DOHH2 (cell line): ENCODE measurements at regions not wholly inside any gene's neighbourhood (a gene's known extent, or its start where the extent isn't known, plus 50 kb on each side); places are given as distances from the start of the nearest gene placed in this dataset.

ENCODE experiments used
- CTCF ChIP-seq: fragments of 200-600 bp; sonication (generic); IDR thresholded peaks from one replicate; pipeline ENCODE4 v1.5.1; 2014; ENCODE audit warnings: antibody characterized with exemption, mild to moderate bottlenecking, low read depth, low read length; ENCODE audit not compliant: poor library complexity, severe bottlenecking
- EZH2phosphoT487 ChIP-seq: fragments of 200-600 bp; sonication (generic); IDR thresholded peaks from 2 replicates; pipeline ENCODE4 v1.6.1; 2017; ENCODE audit warnings: borderline replicate concordance, mild to moderate bottlenecking, antibody characterized with exemption, low read length, moderate library complexity, mixed read lengths

GRCh38 chr17:72386619-72387237 lies 265.9 kb downstream of the SOX9 start:
- TF ChIP-seq CTCF (no peak), EZH2phosphoT487 (no peak)
